Natural killer cell (primary cell): ENCODE measurements at regions not wholly inside any gene's neighbourhood (a gene's known extent, or its start where the extent isn't known, plus 50 kb on each side); places are given as distances from the start of the nearest gene placed in this dataset.

ENCODE experiments used
- ATAC-seq, 3 donors: fragments of 150-1000 bp in 2 of 3; fragments of 200-7000 bp in 1 of 3; cut with Tn5 transposase; 1 replicate in 1 of 3; 2 replicates in 2 of 3; pipeline ENCODE4 v1.10.0; 2021; ENCODE audit warnings: mild to moderate bottlenecking in 2 of 3, moderate library complexity in 2 of 3
- DNase-seq, 2 donors: peaks; one replicate each; pipeline versions ENCODE4 v3.0.0 to v3.0.0-alpha.2; 2013 to 2021; ENCODE audit warnings: mixed read lengths in 1 of 2
- H3K27ac ChIP-seq: one replicate; pipeline ENCODE4 v1.5.1; 2013; ENCODE audit warnings: mild to moderate bottlenecking, low read length
- H3K27me3 ChIP-seq: one replicate; pipeline ENCODE4 v1.6.1; 2013; ENCODE audit warnings: low read length; ENCODE audit not compliant: control insufficient read depth, insufficient read depth
- H3K36me3 ChIP-seq: one replicate; pipeline ENCODE4 v1.6.1; 2013; ENCODE audit warnings: low read length; ENCODE audit not compliant: control insufficient read depth, insufficient read depth
- H3K4me1 ChIP-seq: one replicate; pipeline ENCODE4 v1.6.1; 2013; ENCODE audit warnings: low read length; ENCODE audit not compliant: control insufficient read depth, insufficient read depth
- H3K4me3 ChIP-seq: one replicate; pipeline ENCODE4 v1.5.1; 2013; ENCODE audit warnings: low read length
- H3K9me3 ChIP-seq: one replicate; pipeline ENCODE4 v1.6.1; 2013; ENCODE audit warnings: low read length; ENCODE audit not compliant: control insufficient read depth, insufficient read depth
- H3K27ac Mint-ChIP-seq, 2 donors: one replicate each; pipeline ENCODE4 v1.8.0; 2022; ENCODE audit warnings: mild to moderate bottlenecking in 2 of 2, mixed read lengths in 2 of 2, moderate library complexity in 1 of 2
- H3K27me3 Mint-ChIP-seq, 2 donors: one replicate each; pipeline ENCODE4 v1.8.0; 2022; ENCODE audit warnings: low read depth in 2 of 2, mixed read lengths in 2 of 2
- H3K36me3 Mint-ChIP-seq: one replicate; pipeline ENCODE4 v1.8.0; 2022; ENCODE audit warnings: mixed read lengths
- H3K4me1 Mint-ChIP-seq, 2 donors: one replicate each; pipeline ENCODE4 v1.8.0; 2022; ENCODE audit warnings: mixed read lengths in 2 of 2
- H3K4me3 Mint-ChIP-seq: one replicate; pipeline ENCODE4 v1.8.0; 2022; ENCODE audit warnings: mild to moderate bottlenecking, moderate library complexity, mixed read lengths
- H3K9me3 Mint-ChIP-seq, 2 donors: one replicate each; pipeline ENCODE4 v1.8.0; 2022; ENCODE audit warnings: mixed read lengths in 2 of 2
- CTCF ChIP-seq: fragments of 200-600 bp; IDR thresholded peaks from one replicate; pipeline ENCODE4 v1.8.0; 2022; ENCODE audit warnings: antibody characterized with exemption
- WGBS: methylation state at CpG from one replicate; pipeline ENCODE4 v1.1.7; 2013; ENCODE audit warnings: missing lambda C conversion rate; ENCODE audit not compliant: insufficient coverage; 5-methylcytosine and 5-hydroxymethylcytosine counted together
- intact Hi-C: fragments of 100-400 bp; cut with micrococcal nuclease; formaldehyde crosslinking; loops from one replicate; pipeline ENCODE4 v1.14.2; 2022

GRCh38 chr5:12269164-12269563 lies 364.9 kb upstream of the CTNND2 start:
- Mint-ChIP-seq H3K27ac (no peak overlapping the region), H3K27me3 (no peaks in the 10 kb centered on the region), H3K4me1 (no peaks in the 10 kb centered on the region), H3K4me3 (no peak overlapping the region), H3K36me3 (no peaks in the 10 kb centered on the region), H3K9me3 (peaks cover 2 to 10% of the 10 kb centered on the region in 2 donors)
- DNase-seq (no peak), ATAC-seq (no peak)
- Histone ChIP-seq H3K9me3 (no peaks in the 10 kb centered on the region), H3K27ac (no peak overlapping the region), H3K36me3 (no peaks in the 10 kb centered on the region), H3K4me1 (no peaks in the 10 kb centered on the region), H3K27me3 (no peaks in the 10 kb centered on the region), H3K4me3 (no peak overlapping the region)
- intact Hi-C loops, result no loop called here
- whole genome bisulfite sequencing, result 100% methylated on average over 2 of the region's 3 CpGs
- no peak for TF ChIP-seq CTCF

- no peaks in the 10 kb centered on the region for H3K4me1 ChIP-seq
- no peak for ATAC-seq
- WGBS, result no CpG with 5 or more reads among the region's 2 CpGs
- H3K9me3 ChIP-seq, result no peaks in the 10 kb centered on the region
- intact Hi-C loops, result no loop called here
- no peak for DNase-seq
- H3K27ac Mint-ChIP-seq, result no peak overlapping the region
- H3K27ac ChIP-seq, result no peak overlapping the region
- peaks cover 3 to 4% of the 10 kb centered on the region in 2 donors for H3K9me3 Mint-ChIP-seq
- no peaks in the 10 kb centered on the region for H3K27me3 Mint-ChIP-seq
- no peaks in the 10 kb centered on the region for H3K36me3 Mint-ChIP-seq
- no peak for TF ChIP-seq CTCF
- no peak overlapping the region for H3K4me3 Mint-ChIP-seq
- H3K36me3 ChIP-seq, result no peaks in the 10 kb centered on the region
- H3K4me1 Mint-ChIP-seq, result no peaks in the 10 kb centered on the region
- H3K27me3 ChIP-seq, result no peaks in the 10 kb centered on the region
- no peak overlapping the region for H3K4me3 ChIP-seq
Measured at GRCh38 chr5:12258549-12258948, 354.3 kb upstream of the CTNND2 start.

- Mint-ChIP-seq H3K4me3 (no peak overlapping the region), H3K27me3 (no peaks in the 10 kb centered on the region), H3K27ac (no peak overlapping the region), H3K9me3 (peaks cover 9 to 17% of the 10 kb centered on the region in 2 donors), H3K4me1 (no peaks in the 10 kb centered on the region), H3K36me3 (peaks cover 8% of the 10 kb centered on the region)
- Histone ChIP-seq H3K27me3 (no peaks in the 10 kb centered on the region), H3K4me3 (no peak overlapping the region), H3K9me3 (no peaks in the 10 kb centered on the region), H3K27ac (no peak overlapping the region), H3K36me3 (no peaks in the 10 kb centered on the region), H3K4me1 (no peaks in the 10 kb centered on the region)
- intact Hi-C loops, result no loop called here
- no peak for TF ChIP-seq CTCF
- DNase-seq (no peak), ATAC-seq (no peak)
- 87% methylated on average over 2 of the region's 2 CpGs for WGBS
Measured at GRCh38 chr5:12250454-12250853, 346.2 kb upstream of the CTNND2 start.

DNA sequence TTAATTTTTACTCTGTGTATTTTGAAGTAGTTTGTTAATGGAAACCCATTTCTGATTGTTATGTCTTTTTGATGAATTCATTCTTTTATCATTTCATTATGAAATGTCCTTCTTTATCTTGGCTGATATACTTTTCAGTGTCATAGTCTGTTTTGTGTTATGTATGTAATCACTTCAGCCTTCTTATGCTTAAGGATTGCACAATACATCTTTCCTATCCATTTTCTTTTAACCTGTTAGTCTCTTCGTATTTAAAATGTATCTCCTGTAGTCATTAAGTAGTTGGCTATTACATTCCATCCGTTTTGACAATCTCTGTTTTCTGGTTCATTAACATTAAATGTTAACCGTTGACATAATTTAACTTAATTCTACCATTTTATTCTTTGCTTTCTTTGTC lies 344.6 kb upstream of the CTNND2 start:
- H3K9me3 Mint-ChIP-seq, result peaks cover 9 to 21% of the 10 kb centered on the region in 2 donors
- Histone ChIP-seq H3K9me3 (no peaks in the 10 kb centered on the region), H3K27me3 (no peaks in the 10 kb centered on the region), H3K4me3 (no peak overlapping the region), H3K27ac (no peak overlapping the region), H3K36me3 (no peaks in the 10 kb centered on the region), H3K4me1 (no peaks in the 10 kb centered on the region)
- H3K4me3 Mint-ChIP-seq, result no peak overlapping the region
- DNase-seq (no peak), ATAC-seq (no peak)
- no CpG with 5 or more reads among the region's 3 CpGs for WGBS
- no peak overlapping the region for H3K27ac Mint-ChIP-seq
- H3K36me3 Mint-ChIP-seq, result peaks cover 8% of the 10 kb centered on the region
- no peak for TF ChIP-seq CTCF
- intact Hi-C loops, result no loop called here
- H3K27me3 Mint-ChIP-seq, result no peaks in the 10 kb centered on the region
- no peaks in the 10 kb centered on the region for H3K4me1 Mint-ChIP-seq
